ENCODE measurements at regions not wholly inside any gene's neighbourhood (a gene's known extent, or its start where the extent isn't known, plus 50 kb on each side); places are given as distances from the start of the nearest gene placed in this dataset.
"Not testable (repeated sequence)": the region's sequence is repeated elsewhere in the genome, so short reads cannot be mapped to it uniquely, and the experiment has no call there.

DNA sequence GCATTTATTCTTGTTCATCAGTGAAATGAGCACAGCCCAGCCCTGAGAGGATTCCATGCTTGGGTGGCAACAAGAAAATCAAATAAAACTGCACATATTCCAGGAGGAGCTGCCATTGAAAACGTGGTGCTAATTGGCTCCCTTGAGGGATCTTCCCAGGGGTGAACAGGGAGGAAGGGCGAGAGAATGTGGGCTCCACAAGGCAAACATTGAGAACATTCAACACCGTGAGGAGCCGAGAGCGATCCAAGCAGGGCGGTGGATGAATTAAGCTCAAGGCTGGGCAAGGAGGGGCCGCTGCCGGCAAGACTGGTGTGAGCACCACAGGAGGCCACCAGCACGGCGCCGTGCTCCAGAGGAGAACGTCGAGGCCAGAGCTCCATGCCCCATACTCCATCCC lies 166.9 kb downstream of the C16orf95 start:
- no peak for DNase-seq (ENCODE audit: low read depth)

DNA sequence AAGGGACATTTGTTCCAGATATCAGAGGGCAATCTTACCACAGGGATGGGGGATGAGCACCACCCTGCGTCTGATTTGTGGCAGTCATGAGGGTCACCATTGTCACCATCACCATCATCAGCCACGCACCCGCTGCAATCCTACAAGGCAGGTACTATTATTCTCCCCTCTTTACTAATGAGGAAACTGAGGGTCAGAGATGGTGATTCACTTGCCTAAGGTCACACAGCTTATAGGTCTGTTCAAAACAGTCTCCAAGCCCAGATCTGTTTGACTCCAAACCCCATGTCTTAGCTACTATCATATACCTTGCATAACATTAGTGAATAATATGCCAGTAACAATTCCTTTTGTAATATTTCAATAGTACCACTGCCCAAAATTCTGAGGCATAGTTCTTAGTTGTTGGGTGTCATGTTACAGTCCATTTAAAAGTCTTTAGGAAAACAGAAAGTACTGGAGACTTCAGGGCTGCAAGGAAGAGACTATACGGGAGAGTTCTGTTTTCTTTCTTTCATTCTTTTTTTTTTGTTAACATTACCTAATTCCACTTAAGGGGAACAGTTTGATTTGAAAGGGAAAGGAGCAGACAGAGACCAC lies 166.4 kb downstream of the C16orf95 start:
- no peak for DNase-seq (ENCODE audit: low read depth)

DNA sequence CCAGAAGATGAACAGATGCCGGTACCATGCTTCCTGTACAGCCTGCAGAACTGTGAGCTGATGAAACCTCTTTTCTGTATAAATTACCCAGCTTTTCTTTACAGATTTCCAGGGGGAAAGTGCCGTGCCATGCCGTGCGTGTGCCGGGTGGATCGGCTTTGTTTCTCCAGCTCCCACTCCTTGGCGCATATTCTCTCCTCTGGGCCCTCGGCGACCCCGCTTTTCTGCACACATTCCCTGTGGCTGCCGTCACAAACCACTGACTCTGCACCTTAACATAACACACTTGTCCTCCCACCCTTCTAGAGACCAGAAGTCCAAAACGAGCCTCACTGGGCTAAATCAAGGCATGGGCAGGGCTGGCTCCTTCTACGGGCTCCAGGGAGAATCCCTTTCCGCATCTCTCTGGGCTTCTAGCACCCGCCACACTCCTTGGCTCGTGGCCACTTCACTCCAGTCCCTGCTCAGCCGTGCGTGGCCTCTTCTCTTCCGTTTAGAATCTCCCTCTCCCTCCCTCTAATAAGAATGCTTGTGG lies 164.9 kb downstream of the C16orf95 start:
- no peak for DNase-seq (ENCODE audit: low read depth)

DNA sequence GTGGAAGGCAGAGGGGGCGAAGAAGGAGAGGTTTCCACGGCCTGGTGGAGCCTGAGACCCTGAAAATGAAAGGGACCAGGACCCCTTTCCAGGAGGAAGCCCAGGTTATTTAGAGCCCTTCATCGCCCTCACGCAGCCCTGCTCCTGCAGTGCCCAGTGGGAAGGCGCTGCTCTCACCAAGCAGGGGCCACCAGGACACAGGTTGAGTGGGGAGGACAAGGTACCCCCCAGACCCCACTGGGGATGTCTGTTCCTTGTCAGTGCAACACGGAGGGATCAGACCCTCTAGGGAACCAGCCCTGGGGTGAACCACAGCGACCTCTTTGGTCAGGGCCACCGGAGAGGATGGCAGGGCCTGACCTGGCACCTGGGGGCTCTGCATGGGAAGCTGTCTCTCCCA lies 163.9 kb downstream of the C16orf95 start:
- DNase-seq (ENCODE audit: low read depth), result no peak

DNA sequence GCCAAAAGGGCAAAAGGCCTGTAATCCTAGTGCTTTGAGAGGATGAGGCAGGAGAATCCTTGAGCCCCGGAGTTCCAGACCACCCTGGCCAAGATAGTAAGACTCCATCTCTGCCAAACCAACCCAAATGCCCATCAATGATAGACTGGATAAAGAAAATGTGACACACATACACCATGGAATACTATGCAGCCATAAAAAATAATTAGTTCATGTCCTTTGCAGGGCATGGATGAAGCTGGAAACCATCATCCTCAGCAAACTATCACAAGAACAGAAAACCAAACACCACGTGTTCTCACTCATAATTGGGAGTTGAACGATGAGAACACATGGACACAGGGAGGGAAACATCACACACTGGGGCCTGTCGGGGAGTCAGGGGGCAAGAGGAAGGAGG lies 161.9 kb downstream of the C16orf95 start:
- DNase-seq (ENCODE audit: low read depth), result not testable (repeated sequence)

DNA sequence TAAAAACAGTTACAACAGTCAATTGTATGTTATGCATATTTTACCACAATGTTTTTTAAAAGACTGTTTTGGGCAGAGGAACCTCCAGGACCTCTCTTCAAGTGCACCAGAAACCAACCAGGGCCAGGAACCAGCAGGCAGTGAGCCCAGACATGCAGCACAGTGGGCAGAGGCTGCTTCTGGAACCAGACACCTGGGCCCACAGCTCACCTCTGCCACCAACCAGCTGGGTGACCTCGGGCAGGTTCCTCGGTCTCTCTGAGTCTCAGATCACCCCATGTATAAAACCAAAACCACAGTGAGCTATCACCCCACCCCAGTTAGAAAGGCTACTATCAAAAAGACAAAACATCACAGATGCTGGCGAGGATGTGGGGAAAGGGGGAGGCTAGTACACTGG lies 161.0 kb downstream of the C16orf95 start:
- DNase-seq (ENCODE audit: low read depth), result no peak

DNA sequence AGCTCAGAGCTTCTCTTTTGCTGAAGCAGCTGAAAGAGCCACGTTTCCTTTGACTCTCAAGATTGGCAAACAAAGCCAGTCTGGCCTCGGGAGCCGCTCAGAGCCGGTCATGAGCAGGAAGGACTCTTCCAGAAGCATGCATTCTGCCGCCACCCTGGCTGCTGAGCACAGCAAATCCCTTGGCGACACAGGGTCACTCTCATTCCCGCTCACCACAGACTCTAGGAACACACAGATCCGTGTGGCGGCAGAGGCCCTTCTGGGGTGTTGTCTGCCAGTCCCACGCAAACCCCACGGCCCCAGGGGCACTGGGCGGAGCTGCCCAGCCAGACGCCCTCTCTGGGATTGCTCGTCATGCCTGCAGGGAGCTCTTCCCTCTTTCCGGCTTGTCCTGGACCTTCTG lies 157.0 kb downstream of the C16orf95 start:
- DNase-seq (ENCODE audit: low read depth), result no peak

DNA sequence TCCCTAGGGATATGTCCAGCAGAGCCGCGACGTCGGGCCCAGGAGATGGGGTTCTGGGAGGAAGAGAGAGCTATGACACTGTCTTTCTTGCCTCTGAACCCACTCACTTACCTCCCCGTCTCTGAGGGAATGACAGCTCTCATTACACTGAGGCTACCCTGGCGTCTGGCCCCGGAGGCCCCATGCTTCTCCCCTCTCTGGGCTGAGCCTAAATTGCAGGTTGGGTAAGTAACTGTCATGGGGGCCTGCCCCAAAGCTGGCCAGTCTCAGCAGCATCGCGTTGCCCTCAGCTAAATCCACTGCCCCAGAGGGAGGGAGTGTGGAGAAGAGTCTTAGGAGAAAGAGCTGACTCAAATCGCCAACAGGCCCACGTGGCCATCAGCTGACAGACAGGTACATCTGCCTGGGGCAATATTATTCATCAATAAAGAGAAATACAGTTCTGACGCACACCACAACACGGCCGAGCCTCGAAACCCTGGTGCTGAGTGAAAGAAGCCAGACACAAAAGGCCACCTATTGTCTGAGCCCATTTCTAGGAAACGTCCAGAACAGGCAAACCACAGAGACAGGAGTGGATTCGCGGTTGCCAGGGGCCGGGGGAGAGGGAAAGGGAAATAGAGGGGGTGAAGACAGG lies 156.4 kb downstream of the C16orf95 start:
- no peak for DNase-seq (ENCODE audit: low read depth)

DNA sequence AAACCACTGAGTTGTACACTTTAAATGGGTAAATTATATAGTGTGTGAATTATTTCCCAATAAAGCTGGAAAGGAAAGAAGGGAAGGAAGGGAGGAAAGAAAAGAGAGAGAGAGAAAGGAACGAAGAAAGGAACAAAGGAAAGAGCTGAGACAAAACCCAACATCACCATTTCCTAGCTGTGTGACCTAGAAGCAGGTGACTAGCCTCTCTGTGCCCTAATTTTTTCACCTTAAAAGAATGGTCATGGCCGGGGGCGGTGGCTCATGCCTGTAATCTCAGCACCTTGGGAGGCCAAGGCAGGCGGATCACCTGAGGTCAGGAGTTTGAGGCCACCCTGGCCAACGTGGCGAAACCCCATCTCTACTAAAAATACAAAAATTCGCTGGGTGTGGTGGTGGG lies 155.8 kb downstream of the C16orf95 start:
- DNase-seq (ENCODE audit: low read depth), result not testable (repeated sequence)

DNA sequence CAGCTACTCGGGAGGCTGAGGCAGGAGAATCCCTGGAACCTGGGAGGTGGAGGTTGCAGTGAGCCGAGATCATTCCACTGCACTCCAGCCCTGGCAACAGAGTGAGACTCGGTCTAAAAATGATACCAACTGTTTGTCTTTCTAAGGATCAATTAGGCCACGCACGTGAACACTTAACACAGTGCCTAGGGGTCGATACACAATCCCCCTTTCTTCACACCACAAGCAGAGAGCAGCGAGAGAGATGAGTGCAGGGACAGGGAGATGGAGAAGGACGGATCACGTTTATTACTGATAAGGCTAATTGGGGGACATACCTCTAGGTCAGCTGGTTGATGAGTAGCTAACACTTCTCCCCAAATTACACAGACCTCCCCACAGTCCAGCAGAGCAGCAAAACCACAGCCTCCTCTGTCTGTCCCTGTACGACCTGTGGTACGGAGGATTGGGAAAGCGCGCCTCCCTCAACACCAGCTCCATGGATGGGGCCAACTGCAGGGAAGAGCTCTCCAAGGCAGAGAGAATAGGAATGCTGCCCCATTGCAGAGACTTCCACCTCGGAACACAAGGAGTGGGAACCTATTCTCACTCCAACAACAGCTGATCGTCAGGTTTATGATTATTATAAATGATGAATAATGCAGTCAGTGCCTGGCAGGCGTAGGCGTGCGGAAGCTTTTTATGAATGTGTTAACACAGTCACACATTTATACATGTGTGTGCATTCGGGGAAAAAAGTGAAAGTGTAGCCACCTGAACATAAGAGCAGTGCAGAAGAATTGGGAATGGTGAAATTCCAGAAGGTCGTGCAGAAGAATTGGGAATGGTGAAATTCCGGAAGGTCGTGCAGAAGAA lies 155.1 kb downstream of the C16orf95 start:
- DNase-seq (ENCODE audit: low read depth), result no peak

DNA sequence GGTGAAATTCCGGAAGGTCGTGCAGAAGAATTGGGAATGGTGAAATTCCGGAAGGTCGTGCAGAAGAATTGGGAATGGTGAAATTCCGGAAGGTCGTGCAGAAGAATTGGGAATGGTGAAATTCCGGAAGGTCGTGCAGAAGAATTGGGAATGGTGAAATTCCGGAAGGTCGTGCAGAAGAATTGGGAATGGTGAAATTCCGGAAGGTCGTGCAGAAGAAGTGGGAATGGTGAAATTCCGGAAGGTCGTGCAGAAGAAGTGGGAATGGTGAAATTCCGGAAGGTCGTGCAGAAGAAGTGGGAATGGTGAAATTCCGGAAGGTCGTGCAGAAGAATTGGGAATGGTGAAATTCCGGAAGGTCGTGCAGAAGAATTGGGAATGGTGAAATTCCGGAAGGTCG lies 154.4 kb downstream of the C16orf95 start:
- not testable (repeated sequence) for DNase-seq (ENCODE audit: low read depth)

DNA sequence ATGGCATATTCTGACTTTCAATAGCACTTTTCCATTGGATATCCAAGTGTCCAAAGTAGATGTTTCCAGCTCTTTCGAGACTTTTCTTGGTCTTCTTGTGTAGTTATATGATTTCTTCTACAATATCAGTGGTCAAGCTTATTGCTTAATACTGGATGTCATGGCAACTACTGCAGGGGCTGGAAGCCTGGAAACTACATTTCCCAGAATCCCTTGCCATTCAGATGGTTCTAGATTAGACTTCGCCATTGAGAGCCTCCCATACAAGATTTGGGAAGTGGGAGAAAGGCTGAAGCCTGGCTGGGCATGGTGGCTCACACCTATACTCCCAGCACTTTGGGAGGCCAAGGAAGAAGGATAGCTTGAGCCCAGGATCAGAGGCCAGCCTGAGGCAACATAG lies 153.6 kb downstream of the C16orf95 start:
- no peak for DNase-seq (ENCODE audit: low read depth)

DNA sequence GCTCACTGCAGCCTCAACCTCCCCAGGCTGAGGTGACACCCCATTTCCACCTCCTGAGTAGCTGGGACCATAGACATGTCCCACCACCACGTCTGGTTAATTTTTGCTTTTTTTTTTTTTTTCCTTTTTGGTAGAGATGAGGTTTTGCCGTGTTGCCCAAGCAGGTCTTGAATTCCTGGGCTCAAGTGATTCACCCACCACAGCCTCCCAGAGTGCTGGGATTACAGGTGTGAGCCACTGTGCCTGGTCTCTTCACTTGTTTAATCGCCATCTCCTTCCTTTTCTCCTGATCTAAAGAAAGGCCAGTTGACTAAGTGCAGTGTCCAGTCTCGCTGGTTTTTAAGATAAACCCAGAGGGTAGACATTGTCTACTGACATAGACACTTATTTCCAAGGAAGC lies 152.0 kb downstream of the C16orf95 start:
- peak; percentile 13 for DNase-seq (ENCODE audit: low read depth)

DNA sequence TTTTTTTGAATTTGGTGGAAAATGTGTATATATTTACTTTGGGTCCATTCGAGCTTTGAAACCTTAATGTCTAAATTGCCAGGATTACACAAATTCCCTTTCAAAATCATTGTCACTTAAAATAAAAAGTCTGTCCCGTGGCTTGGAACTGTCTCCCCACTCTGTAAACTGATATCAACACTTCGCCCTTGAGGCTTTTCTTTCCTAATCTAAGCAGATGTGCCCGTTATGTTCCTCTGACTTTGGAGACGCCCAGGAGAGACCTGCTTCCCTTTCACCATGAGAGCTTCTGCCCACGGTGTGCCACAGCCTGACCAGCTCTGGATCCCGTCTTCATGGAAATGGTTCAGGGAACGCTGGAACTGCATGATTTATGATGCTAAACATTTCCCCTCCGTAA lies 151.3 kb downstream of the C16orf95 start:
- no peak for DNase-seq (ENCODE audit: low read depth)

DNA sequence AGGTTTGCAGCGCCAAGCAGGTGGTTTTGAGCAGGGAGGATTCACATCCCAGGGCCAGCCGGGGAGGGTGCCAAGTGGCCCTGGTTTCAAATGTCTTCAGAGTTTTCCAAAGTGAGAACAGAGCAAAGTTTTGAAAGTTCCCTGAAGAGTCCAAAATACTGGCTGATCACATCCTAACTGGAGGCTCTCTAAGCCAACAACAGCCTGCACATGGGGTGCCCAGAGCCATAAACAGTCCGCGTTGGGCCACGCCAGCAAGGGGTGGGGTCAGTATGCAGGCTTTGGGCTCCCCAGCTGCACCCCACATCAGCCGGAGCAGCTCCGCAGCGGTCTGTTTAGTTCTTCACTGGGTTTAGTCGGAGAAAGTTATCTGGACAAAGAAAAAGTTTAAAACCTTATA lies 150.9 kb downstream of the C16orf95 start:
- DNase-seq (ENCODE audit: low read depth), result no peak

DNA sequence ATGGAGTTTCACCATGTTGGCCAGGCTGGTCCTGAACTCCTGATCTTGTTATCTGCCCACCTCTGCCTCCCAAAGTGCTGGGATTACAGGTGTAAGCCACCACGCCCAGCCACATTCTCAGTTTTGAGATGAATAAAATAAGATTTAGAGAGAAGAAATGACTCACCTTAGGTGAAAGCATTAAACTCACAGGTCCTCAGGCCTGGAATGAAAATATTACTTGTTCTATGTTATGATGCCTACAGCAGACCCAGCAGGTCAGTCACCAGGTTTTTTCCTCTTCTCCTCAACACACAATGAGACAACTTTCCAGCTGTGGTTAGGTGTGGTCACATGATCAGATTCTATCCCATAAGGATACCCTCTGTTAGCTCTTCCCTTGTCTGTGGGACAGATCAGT lies 150.3 kb downstream of the C16orf95 start:
- no peak for DNase-seq (ENCODE audit: low read depth)

DNA sequence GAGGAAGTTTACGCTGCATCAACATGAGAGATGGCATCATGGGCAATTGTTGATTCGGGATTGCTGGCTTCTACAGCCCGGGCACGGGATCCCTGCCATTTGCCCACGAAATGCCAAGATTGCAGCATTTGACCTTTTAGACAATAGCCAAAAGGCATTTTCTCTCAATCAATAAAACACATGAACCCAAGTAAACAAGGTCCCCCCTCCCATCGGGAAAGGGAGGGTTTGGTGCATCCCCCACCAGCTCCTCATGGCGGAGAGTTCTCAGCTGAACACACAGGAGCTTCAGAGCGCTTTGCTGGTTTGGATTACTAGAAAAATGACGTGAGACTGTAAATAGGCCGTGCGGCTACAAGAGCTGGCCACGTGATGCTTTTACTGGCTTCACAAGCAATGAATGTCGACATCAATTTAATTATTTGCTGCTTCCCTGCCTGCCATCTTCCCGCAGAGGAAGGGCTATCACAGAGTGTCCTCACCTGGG lies 147.6 kb downstream of the C16orf95 start:
- DNase-seq (ENCODE audit: low read depth), result no peak

DNA sequence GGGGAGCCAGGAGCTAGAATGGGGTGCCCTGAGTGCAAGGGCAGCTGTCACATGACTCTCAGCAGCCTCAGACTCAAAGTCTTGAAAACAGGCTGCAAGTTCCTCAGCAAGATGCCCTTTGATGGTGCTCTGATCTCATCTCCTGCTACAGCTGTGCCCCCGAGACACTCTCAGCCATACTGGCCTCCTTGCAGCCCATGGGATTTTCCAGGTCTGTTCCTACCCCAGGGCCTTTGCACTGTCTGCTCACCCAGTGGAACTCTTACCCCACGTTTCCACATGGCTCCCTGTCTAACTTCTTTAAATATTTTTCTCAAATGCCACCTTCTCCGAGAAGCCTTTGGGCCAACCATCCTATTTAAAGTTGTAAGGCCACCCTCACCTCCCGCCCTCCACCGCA lies 146.9 kb downstream of the C16orf95 start:
- no peak for DNase-seq (ENCODE audit: low read depth)

DNA sequence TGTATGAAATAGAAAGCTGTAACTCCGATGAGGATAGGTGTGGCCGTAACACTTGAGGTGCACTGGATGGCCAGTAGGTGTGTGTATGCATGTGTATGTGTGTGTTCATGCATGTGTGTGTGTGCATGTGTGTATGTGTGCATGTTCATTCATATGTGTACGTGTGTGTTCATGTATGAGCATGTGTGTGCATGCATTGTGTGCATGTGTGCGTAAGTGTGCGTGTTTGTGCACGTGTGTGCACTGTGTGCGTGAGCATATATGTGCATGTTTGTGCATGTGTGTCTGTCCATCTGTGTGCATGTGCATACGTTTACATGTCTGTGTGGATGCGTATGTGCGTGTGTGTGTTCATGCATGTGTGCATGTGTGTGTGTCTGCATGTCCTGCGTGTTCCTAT lies 145.5 kb downstream of the C16orf95 start:
- DNase-seq (ENCODE audit: low read depth), result no peak

DNA sequence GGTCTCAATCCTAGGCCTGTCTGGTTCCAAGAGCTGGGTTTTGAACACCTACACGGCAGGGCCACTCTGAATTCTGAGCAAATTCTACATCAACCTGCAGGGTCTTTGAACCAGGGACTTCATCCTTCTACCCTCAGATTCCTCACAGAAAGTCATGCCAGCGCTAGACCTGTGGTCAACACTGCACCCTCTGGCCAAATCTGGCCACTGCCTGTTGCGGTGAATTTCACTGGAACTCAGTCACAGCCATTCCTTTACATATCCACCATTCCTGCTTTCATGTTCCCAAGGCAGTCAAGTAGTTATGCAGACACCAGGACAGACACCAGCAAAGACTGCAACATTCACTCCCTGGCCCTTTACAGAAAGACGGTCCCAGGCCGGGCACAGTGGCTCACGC lies 144.6 kb downstream of the C16orf95 start:
- no peak for DNase-seq (ENCODE audit: low read depth)

DNA sequence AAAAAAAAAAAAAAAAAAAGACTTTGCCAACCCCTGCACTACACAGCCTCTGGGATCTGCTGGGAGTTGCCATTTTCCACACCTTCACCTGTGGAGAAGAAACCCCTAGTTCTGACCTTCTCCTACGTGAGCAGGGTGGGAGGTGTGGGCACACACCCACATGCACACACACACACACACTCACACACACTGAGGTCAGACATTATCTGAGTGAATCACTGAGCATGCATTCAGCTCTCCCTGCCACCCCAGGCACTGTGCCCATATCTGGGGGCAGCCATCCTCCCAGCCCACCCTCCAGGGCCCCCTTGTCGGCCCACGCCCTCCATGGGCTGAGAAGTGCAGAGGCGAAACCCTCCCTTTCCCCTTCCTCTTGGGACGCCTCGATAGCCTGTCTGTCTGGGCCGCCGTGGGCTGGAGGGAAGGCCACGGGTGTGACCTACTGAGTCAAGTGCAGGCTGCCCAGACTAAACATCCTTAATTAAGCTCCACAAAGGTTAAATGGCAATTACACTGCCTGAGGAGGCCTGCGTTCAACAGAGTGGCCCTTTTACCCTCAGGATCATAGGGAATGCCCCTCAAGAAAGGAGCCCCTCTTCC lies 143.8 kb downstream of the C16orf95 start:
- DNase-seq (ENCODE audit: low read depth), result peak; percentile 52

DNA sequence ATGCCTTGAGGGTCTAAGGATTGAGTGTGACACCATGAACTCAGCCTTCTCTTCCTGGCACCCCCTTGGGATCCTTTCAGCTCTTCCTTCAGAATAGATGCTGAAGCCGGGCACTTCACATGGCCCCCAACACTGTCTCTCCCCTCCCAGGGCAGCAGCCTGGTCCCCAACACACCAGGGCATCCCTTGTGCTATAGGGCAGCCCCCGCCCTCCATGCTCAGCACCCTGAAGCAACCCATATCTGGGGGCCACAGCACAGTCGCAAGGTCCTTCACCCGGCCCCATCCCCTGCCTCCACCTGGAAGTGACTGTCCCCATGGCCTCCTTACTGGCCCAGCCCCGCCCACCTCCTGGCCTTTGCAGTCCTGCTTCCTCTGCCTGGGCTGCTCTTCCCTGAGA lies 143.1 kb downstream of the C16orf95 start:
- no peak for DNase-seq (ENCODE audit: low read depth)
